ENCODE measurements at regions not wholly inside any gene's neighbourhood (a gene's known extent, or its start where the extent isn't known, plus 50 kb on each side); places are given as distances from the start of the nearest gene placed in this dataset.

DNA sequence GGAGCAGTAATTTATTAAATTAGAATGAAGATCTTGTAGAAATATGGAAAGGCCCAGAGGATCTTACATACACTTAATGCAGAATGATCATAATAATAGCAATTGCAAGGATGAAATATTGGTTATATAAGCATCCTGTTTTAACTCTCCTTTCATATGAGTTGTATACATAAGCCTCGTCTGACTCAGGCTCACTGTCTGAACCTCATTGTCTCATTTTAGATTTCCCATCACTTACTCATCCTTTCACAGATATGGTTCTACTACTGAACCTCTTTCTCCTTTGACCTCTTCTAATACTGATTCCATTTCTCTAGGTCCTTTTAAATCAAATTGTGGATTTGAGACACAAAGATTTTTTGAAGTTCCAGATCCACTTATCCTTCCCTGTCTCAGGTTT, 277.3 kb upstream of the TRPC5 start:
- Histone ChIP-seq H3K27ac (ENCODE audit: control insufficient read depth, insufficient read depth) (no peak overlapping the region), H2AFZ (ENCODE audit: control insufficient read depth, low read depth, low read length) (no peak overlapping the region), H3K4me1 (ENCODE audit: control insufficient read depth, insufficient read depth, low read length) (no peaks in the 10 kb centered on the region), H3K27me3 (replicated peaks in 1 of 2; ENCODE audit: control insufficient read depth in 2 of 2, insufficient read depth in 2 of 2, low read length in 1 of 2) (no peaks in the 10 kb centered on the region), H3K4me2 (ENCODE audit: control insufficient read depth, insufficient read depth) (no peak overlapping the region), H3K79me2 (ENCODE audit: control insufficient read depth, insufficient read depth, low read length) (no peaks in the 10 kb centered on the region), H3K4me3 (no peak overlapping the region), H3K9me3 (replicated peaks; ENCODE audit: control insufficient read depth, insufficient read depth, low read length) (no peaks in the 10 kb centered on the region), H3K9ac (ENCODE audit: control insufficient read depth, insufficient read depth, low read length) (no peak overlapping the region), H3K36me3 (ENCODE audit: control insufficient read depth in 2 of 2, insufficient read depth in 2 of 2, low read length in 1 of 2) (no peaks in the 10 kb centered on the region), H4K20me1 (ENCODE audit: control insufficient read depth, insufficient read depth) (no peaks in the 10 kb centered on the region)
- DNase-seq (ENCODE audit: low read depth, low spot score) (no peak), ATAC-seq (no peak), FAIRE-seq (no peak)
- ChIA-PET CTCF (no interaction called here), POLR2A (no interaction called here), SMC1A (ENCODE audit: uncharacterized antibody, unreplicated experiment) (no interaction called here), RAD21 (ENCODE audit: unreplicated experiment) (no interaction called here)
- in situ Hi-C loops (cut with MboI) = no loop called here
- WGBS (ENCODE audit: insufficient coverage, insufficient replicate concordance, low lambda C conversion rate, missing lambda C conversion rate) = 0% methylated on average over 1 of the region's 1 CpG
- intact Hi-C loops (cut with micrococcal nuclease; ENCODE audit: unreplicated experiment) = loop anchor here (10.0 kb wide), 1 partner anchor 485 kb away; the partner anchor contains the start of gene TRPC5OS
- no TSS peak for BruUV-seq (replicated peaks)
- no peak for TF ChIP-seq RFX5 (IDR thresholded peaks at IDR 0.05; ENCODE audit: low read depth, low read length)
- TF ChIP-seq, protein P1, sequence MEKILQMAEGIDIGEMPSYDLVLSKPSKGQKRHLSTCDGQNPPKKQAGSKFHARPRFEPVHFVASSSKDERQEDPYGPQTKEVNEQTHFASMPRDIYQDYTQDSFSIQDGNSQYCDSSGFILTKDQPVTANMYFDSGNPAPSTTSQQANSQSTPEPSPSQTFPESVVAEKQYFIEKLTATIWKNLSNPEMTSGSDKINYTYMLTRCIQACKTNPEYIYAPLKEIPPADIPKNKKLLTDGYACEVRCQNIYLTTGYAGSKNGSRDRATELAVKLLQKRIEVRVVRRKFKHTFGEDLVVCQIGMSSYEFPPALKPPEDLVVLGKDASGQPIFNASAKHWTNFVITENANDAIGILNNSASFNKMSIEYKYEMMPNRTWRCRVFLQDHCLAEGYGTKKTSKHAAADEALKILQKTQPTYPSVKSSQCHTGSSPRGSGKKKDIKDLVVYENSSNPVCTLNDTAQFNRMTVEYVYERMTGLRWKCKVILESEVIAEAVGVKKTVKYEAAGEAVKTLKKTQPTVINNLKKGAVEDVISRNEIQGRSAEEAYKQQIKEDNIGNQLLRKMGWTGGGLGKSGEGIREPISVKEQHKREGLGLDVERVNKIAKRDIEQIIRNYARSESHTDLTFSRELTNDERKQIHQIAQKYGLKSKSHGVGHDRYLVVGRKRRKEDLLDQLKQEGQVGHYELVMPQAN (conservative IDR thresholded peaks at IDR 0.05) = no peak
- no peak for TF ChIP-seq GATAD2B (conservative IDR thresholded peaks at IDR 0.05; ENCODE audit: low read depth)
- TF ChIP-seq BCLAF1 (IDR thresholded peaks at IDR 0.05) = no peak
- TF ChIP-seq NR2C1 (IDR thresholded peaks at IDR 0.05) = no peak
- TF ChIP-seq EZH2 (IDR thresholded peaks at IDR 0.05; ENCODE audit: borderline replicate concordance, control insufficient read depth, low read depth, low read length) = no peak
- no peak for TF ChIP-seq NRF1 (conservative IDR thresholded peaks at IDR 0.05; ENCODE audit: low read depth, low read length)
- TF ChIP-seq CUX1 (IDR thresholded peaks at IDR 0.05; ENCODE audit: insufficient replicate concordance, low read depth, low read length) = no peak
- no peak for TF ChIP-seq MAX (IDR thresholded peaks at IDR 0.05; ENCODE audit: low read depth, low read length)
- TF ChIP-seq ASH2L (IDR thresholded peaks at IDR 0.05; ENCODE audit: borderline replicate concordance, low read depth) = no peak

All from GM12878 (cell line).